Choroid plexus epithelial cell (primary cell): ENCODE measurements at regions not wholly inside any gene's neighbourhood (a gene's known extent, or its start where the extent isn't known, plus 50 kb on each side); places are given as distances from the start of the nearest gene placed in this dataset.

Source experiments
- DNase-seq: peaks from one replicate; pipeline ENCODE4 v3.0.0-alpha.2; 2010; ENCODE audit warnings: low read depth
- H3K4me3 ChIP-seq: 2 replicates; pipeline ENCODE4 v1.5.1; 2011; ENCODE audit warnings: low read depth, mild to moderate bottlenecking, control low read depth, low read length, moderate library complexity
- CTCF ChIP-seq: conservative IDR thresholded peaks from 2 replicates; pipeline ENCODE4 v1.5.1; 2011; ENCODE audit warnings: low read depth, mild to moderate bottlenecking, control low read depth, inconsistent platforms, low read length, moderate library complexity

DNA sequence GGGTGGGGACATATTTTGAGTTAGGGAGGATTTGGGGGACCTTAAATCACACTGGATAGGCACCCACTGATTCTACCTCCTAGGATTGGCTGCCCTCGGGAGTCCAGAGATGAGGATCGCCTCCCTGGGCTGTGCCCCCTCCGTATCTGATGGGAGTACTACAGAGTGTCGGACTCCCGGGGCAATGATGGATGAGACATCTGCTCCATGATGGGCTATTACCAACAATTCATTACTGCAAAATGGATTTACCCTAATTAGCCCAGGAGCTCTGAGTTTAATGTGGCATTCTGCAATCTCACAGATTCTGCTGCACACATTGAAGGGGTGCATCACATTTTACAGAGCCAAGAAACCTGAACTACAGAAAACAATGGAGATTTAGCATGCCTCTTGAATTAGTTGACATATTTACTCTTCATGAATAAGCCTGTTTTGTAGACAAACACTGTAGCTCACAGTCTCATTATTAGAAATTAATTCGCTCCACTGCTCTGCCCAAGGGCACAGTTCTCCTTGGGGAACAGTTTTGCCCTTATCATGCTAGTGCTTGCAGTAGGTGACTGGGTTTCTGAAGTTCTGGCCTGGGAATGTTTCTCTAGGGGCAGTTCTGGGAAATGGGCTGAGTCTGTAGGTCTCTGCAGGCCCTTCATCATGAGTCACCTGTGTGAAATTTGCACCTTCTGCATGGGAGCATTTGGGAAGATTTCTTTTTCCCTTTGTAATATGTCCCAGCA is 217.1 kb upstream of the PLET1 start:
- TF ChIP-seq CTCF = no peak
- H3K4me3 ChIP-seq = no peak overlapping the region
- no peak for DNase-seq

DNA sequence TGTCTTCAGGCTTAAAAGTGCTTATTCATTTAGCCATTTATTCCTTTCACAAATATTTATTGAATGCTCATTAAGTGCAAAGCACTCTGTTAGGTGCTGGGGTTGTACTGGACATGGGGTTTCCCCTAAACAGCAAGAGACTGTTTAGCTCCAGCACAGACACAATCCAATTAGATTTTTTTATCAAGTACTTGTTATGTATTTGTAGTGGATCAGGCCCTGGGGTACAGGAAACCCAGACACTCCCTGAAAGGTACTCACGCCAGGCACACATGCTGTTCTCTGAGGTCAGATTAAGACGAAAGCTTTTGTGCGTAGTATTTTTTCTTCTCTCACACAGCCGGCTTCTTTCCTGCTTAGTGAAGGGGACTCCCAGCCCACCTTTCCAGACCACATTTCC is 218.1 kb upstream of the PLET1 start:
- no peak for DNase-seq
- TF ChIP-seq CTCF = no peak
- no peak overlapping the region for H3K4me3 ChIP-seq

GRCh38 chr11:112481431-112481830 is 220.8 kb upstream of the PLET1 start:
- no peak for DNase-seq
- H3K4me3 ChIP-seq = no peak overlapping the region
- no peak for TF ChIP-seq CTCF

- DNase-seq = no peak
- no peak for TF ChIP-seq CTCF
- H3K4me3 ChIP-seq = no peak overlapping the region
Measured at GRCh38 chr11:112481893-112482292, 221.2 kb upstream of the PLET1 start.

DNA sequence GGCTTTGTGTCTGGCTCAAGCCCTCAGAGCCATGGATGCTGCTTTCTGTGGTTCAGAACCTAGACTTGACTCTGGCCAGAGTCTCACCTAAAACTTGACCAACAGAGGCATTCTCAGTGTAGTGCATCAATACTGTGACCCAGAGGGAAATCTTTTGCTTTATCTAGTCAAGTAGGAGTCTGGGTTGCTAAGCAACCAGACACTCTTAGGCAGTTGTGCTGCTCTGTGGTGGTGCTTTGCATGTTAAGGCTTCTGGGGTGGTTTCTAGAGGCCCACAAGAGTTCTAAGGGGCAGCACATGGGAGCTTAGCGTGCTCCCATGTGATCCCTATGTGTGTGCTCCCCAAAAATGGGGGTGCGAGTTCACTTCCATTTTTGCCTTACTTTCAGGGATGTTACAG is 224.6 kb upstream of the PLET1 start:
- no peak for DNase-seq
- no peak overlapping the region for H3K4me3 ChIP-seq
- no peak for TF ChIP-seq CTCF

DNA sequence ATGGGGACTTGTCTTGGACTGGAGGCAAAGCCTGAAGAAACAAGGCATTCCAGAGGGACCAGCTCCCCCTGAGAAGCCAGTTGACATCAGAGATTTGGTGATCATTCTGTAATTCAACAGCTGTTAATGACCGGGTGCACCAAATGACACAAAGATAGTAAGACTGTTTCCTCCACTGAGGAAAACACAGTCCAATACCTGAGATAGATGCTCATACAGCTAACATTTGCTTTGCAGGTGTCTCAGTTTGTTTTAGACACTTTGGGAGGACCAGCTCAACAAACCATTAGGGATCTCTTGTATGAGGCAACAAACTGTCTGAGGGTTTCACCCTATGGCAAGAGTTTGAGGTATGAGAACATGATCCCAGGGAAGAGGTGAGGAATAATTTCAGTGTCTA is 237.2 kb upstream of the PLET1 start:
- no peak for DNase-seq
- TF ChIP-seq CTCF = no peak
- H3K4me3 ChIP-seq = no peak overlapping the region

DNA sequence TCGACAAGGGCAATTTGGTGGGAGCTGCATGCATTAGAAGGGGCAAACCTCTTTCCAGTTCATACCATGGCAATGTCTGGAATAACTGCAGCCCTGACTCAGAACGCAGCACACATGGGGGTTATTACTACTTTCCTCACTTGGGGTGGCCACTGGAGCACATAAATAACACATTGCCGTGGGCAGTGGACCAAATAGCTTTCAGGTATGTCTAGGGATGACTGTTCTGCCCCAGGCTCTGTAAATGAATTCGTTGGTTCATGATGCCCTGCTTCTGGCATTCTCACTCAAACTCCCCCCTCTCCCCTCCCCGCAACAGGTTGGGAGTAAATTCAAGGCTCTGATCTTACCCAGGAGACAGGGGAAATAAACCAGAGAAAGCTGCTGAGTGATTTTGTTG is 238.0 kb upstream of the PLET1 start:
- no peak overlapping the region for H3K4me3 ChIP-seq
- DNase-seq = no peak
- TF ChIP-seq CTCF = no peak
